ENCODE measurements at regions not wholly inside any gene's neighbourhood (a gene's known extent, or its start where the extent isn't known, plus 50 kb on each side); places are given as distances from the start of the nearest gene placed in this dataset.
"Not testable (repeated sequence)": the region's sequence is repeated elsewhere in the genome, so short reads cannot be mapped to it uniquely, and the experiment has no call there.

DNA sequence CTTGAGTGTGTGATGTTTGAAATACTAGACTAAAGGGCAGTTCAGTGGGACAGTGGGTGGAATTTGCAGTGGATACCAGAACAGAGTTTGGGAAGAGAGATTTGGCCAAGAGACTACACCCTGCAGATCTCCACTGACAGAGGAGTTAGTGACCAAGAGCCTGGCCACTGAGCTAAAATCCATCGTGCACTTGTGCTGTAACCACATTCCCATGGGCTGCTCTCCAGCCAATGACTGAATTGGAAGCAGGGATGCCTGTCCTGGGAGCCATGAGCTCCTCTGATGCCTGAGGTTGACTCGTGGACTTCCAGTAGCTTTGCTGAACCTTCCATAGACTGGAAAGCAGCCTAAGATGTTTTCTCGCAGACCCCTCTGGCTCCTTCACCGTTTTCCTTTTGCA, 296.1 kb downstream of the TRIML1 start:
- no peak for DNase-seq (ENCODE audit: low read depth)

DNA sequence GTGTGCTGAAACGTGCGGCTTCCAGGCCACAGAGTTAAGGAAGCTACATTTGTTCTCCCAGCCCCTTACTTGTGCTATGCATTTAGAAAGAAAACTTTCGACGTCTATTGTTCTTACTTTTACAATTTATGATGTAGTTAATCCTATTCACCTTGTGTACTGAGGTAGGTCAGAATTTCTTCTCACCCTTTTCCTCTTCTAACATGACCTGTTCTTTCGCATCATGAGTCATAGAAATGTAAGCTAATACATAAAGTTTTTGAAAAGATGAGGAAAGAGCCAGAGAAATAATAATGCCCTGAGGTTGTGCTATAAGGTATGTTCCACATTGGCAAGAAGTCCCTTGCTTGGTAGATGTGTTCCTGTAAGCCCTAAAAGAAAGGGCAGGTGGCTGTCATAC, 298.3 kb downstream of the TRIML1 start:
- no peak for DNase-seq (ENCODE audit: low read depth)

- not testable (repeated sequence) for DNase-seq (ENCODE audit: low read depth)
Observed at GRCh38 chr4:188438391-188438824, 299.2 kb downstream of the TRIML1 start.

- DNase-seq (ENCODE audit: low read depth) = peak; percentile 17
Observed at GRCh38 chr4:188439641-188440311, 300.5 kb downstream of the TRIML1 start.

GRCh38 chr4:188444500-188444899, 305.3 kb downstream of the TRIML1 start:
- no peak for DNase-seq (ENCODE audit: low read depth)

DNA sequence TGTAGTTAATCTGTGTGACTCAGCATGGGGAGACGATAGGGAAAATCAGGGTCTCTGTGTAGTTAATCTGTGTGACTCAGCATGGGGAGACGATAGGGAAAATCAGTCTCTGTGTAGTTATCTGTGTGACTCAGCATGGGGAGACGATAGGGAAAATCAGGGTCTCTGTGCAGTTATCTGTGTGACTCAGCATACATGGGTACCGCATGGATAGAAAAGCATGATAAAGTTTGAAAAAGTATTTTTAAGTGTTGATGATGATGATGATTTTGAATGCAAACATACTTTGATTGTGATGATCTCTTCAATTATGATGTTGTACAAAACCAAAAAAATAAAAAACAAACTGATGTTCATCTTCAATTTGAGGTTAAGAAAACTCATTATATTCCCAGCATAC, 309.8 kb downstream of the TRIML1 start:
- DNase-seq (ENCODE audit: low read depth) = not testable (repeated sequence)

DNA sequence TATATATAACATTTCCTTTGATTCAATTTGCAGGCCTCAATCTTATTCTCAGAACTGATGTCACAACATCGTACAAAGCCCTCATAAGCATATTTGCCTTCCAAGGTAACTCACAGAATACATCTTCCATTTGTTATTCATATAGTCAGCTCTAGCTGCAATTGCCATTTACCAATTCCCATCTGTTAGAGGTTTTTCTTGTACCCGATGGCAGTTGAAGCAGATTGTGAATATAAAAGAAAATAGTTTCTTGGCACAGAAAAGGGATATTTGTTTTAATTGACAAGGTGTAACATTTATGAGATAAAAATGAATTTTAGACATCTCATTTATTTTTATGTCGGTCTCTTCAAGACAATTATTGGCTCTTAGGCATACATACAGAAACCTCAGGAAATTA, 311.3 kb downstream of the TRIML1 start:
- no peak for DNase-seq (ENCODE audit: low read depth)

DNA sequence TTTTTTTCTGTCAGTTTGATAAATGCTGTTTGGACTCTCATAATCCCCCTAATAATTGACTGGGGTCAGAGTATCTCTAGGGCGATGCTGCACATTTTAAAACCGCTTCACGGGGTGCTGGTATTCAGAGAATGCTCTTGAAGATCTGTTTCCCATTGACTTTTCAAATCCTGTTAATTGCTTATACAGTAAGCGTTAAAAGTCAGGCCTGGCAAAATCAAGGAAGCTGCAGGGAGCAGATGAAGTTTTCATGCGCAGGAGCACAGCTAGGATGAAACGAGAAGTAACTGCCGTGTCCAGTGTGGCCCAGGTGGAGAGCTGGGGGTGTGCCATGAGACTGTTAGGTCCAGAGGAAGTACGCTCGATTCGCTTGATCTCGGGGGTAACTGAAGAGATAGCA, 312.9 kb downstream of the TRIML1 start:
- no peak for DNase-seq (ENCODE audit: low read depth)

DNA sequence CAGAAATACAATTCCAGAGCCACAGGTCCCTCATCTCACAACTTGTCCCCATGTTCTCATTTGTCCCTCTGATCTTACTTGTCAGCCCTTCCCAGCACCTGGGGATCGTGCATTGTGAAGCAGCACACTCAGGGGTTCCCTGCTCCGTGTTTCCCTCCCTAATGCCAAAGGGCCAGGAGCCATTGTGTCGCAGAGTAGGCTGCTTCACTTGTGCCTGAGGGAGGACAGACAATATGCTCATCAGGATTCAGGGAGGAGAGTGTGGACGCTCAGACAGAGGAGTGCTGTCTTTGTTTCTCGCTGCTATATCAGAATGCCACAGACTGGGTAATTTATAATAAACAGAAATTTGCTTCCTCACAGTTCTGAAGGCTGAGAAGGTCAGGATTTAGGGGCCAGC, 315.3 kb downstream of the TRIML1 start:
- no peak for DNase-seq (ENCODE audit: low read depth)

DNA sequence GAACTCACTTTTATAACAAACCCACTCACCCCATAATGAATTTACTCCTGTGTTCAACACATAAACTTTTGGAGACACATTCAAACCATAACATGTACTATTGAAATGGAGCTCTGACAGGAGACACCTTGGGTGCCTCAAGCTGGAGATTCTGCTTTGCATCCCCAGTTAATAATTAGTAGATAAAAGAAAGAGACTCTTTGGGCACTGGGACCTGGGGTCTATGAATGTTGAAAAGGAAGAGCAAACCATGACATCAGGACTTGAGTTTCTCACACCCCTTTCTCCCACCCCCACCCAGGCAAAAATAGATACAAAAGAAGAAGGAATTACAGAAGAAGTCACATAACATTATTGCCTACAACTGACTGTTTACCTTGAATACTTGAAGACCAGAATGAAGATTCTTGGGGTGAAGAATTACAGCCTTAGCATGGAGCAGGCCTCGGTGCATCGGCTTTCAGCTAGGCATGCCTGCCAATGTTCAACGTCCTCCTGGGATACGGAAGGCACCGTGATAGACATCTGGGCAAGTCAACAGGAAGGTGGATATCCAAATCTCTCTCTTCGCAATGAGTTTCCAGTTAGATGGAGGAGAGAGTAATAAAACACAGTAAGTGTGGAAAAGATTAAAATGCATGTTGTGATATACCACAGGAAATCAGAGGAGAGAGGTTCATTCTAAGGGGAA, 316.0 kb downstream of the TRIML1 start:
- DNase-seq (ENCODE audit: low read depth) = no peak

DNA sequence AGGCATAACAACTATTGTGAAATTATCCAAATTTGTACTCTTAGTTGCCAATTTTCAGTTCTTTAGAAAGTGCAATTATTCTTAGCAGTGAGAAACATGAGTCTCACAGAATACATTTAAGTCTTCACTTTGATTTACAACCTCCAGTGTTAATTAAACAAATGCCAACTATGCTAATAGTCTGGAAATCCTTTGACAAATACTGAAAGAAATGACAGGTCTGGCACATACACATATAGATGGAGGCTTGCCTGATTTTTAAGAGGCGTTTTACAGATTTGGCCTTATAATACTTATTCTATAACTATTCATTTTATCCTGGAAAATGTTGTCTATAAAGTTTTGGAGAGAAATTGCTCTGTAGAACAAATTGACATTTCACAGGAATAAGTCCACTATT, 320.1 kb downstream of the TRIML1 start:
- no peak for DNase-seq (ENCODE audit: low read depth)

DNA sequence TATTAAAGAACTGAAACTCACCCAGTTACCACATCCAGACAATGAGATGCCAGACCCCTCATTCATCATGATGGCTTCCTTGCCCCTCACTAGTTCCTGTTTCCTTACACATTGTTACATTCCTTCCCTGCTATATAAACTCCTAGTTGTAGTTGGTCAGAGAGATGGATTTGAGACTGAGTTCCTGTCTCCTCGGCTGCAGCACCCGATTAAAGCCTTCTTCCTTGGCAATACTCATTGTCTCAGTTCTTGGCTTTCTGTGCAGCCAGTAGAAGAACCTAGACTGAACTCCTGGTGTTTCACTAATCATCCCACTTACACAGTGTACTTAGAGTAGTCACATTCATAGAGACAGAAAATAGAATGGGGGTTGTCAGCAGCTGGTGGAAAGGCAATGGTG, 324.7 kb downstream of the TRIML1 start:
- DNase-seq (ENCODE audit: low read depth) = no peak

- no peak for DNase-seq (ENCODE audit: low read depth)
Observed at GRCh38 chr4:188466001-188466400, 326.8 kb downstream of the TRIML1 start.

DNA sequence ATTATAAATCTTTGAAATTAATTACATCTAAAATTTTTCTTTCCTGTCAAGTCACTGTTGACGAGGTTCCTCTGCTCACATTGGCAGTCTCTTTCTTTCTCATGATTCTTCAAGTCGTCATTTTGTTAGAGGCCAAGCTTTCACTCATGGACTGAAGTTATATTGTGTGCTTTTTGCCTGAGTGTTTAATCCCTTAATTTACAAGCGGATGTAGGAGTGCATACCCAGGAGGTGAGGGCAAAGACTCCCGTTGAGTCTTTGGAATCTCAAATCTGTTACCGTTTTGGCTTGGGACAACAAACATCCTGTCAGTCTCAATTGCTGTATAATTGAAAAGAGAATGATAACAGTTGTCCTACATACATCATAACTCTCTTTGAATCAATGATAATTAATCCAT, 345.0 kb downstream of the TRIML1 start:
- DNase-seq (ENCODE audit: low read depth) = no peak

- peak; percentile 17 for DNase-seq (ENCODE audit: low read depth)
Observed at GRCh38 chr4:188485906-188486305, 346.7 kb downstream of the TRIML1 start.

DNA sequence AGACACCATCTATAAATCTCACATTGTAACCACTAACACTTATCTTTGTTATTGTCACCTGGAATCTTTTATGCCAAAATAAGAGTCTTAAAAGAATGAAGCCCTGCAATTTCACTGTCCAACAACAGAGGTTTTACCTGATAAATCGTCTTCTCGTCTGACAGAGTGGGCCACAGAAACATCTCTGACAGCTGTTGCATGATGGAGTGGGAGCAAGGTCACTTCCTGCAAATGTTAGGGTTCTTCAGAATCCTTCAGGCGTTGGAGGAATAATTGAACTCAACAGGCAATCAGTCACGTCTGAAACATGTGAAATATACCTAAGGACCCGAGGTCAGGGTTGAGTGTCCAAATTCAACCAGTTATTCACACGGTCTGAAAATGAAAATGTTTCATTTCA, 353.6 kb downstream of the TRIML1 start:
- DNase-seq (ENCODE audit: low read depth) = no peak

DNA sequence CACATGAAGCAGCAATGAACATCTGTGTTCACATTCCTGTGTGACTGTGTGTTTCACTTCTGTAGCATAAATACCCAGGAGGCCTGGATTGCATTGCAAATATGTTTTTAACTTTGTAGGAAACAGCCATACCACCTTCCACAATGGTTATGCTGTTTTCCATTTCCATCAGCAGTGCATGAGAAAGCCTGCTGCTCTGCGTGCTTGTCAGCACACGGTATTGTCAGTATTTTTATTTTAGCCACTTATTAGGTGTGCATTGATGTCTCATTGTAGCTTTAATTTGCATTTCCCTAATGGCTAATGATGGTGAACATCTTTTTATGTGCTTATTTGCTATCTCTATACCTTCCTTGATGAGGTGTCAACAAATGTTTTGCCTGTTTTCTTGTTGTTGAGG, 355.9 kb downstream of the TRIML1 start:
- DNase-seq (ENCODE audit: low read depth) = no peak

DNA sequence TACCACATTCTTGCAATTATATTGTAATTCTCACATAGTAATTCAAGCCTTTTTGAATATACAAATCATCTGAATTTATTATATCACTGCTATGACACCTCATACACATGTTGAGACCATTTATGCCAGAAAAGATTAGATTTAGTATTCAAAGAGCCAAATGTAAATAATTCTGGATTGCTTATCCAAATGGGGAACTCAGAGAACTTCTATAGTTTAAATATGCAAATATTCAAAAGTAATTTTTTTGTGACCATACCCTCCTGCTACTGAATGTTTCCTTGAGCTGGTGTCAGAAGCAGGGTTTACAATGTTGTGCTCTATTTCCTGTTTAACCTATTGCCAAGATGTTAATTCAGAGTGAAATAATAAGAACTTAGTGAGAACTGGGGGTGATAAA, 372.2 kb downstream of the TRIML1 start:
- no peak for DNase-seq (ENCODE audit: low read depth)

DNA sequence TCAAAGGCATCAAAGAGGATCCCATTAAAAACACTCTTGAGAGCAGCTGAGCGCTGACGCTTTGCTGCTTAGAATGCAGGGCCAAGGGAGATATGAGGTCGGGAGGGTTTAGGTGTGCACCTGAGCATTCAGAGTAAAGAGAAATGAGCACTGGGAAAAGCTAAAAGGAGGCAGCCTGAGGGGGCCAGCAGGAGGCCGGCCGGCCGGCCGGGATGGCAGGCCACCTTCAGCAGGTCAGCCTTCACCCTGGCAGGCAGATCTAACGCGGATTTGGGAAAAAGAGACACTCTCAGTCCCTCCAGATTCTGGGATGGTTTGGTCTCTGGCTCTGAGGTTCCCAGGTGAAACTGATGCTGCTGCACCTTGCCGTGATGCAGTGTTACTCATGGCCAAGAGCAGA, 393.5 kb downstream of the TRIML1 start:
- no peak for DNase-seq (ENCODE audit: low read depth)

- DNase-seq (ENCODE audit: low read depth) = no peak
Observed at GRCh38 chr4:188534297-188534696, 395.1 kb downstream of the TRIML1 start.

GRCh38 chr4:188534917-188535316, 395.7 kb downstream of the TRIML1 start:
- no peak for DNase-seq (ENCODE audit: low read depth)

DNA sequence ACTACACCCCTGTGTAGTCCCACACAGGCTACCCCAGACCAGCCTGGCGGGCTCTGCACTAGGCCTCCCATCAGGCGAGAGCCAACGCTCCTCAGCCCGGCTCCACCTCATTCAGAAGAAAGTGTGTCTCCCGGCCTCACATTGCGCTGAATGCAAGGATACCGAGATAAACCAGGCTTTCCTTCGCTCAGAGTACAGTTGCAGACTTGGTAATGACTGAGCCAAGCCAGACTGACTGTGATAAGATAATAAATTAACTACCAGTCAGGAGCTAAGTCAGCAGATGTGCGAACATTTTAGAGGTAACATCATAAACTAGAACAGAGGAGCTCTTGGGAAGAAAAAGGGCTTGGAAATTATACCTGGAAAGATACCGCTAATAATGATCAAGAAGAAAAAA, 397.6 kb downstream of the TRIML1 start:
- DNase-seq (ENCODE audit: low read depth) = no peak

DNA sequence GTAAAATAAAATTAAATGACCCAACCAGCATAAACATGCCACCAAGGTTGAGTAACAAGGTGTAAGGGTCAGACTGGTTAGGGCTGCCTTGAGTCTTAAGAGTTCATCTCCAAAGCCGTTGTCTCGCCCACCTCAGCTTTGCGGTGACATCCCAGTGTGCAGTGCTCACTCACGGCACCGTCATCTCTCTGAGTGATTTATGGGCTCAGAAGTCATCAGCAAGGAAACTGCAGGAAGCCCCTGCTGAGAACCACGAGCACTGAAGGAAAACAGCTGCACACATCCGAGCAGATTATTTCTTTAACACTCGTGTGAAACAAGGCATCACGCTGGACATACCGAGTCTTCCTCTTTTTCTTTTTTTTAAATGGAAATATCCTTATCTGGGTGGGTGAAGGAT, 411.1 kb downstream of the TRIML1 start:
- no peak for DNase-seq (ENCODE audit: low read depth)

- DNase-seq (ENCODE audit: low read depth) = no peak
Observed at GRCh38 chr4:188551156-188551555, 411.9 kb downstream of the TRIML1 start.
